BLaER1 (cell line): ENCODE measurements at regions not wholly inside any gene's neighbourhood (a gene's known extent, or its start where the extent isn't known, plus 50 kb on each side); places are given as distances from the start of the nearest gene placed in this dataset.

Source experiments
- H3K27ac ChIP-seq: shearing (Covaris generic); formaldehyde crosslinking; 2 replicates; pipeline ENCODE4 v1.8.1; 2022
- H3K27me3 ChIP-seq: shearing (Covaris generic); formaldehyde crosslinking; 2 replicates; pipeline ENCODE4 v1.8.1; 2022
- H3K36me3 ChIP-seq: shearing (Covaris generic); formaldehyde crosslinking; 2 replicates; pipeline ENCODE4 v1.8.1; 2022
- H3K4me1 ChIP-seq: shearing (Covaris generic); formaldehyde crosslinking; 2 replicates; pipeline ENCODE4 v1.8.1; 2022
- H3K4me2 ChIP-seq: shearing (Covaris generic); formaldehyde crosslinking; 2 replicates; pipeline ENCODE4 v1.8.1; 2022
- H3K4me3 ChIP-seq: shearing (Covaris generic); formaldehyde crosslinking; 2 replicates; pipeline ENCODE4 v1.8.1; 2022
- H3K9ac ChIP-seq: shearing (Covaris generic); formaldehyde crosslinking; 2 replicates; pipeline ENCODE4 v1.8.1; 2022
- H3K9me3 ChIP-seq: shearing (Covaris generic); formaldehyde crosslinking; 2 replicates; pipeline ENCODE4 v1.8.1; 2022
- H4K20me1 ChIP-seq: shearing (Covaris generic); formaldehyde crosslinking; 2 replicates; pipeline ENCODE4 v1.8.1; 2022
- Cebpa-rat ChIP-seq: shearing (Covaris generic); IDR thresholded peaks from 2 replicates; pipeline ENCODE4 v1.8.1; 2022

DNA sequence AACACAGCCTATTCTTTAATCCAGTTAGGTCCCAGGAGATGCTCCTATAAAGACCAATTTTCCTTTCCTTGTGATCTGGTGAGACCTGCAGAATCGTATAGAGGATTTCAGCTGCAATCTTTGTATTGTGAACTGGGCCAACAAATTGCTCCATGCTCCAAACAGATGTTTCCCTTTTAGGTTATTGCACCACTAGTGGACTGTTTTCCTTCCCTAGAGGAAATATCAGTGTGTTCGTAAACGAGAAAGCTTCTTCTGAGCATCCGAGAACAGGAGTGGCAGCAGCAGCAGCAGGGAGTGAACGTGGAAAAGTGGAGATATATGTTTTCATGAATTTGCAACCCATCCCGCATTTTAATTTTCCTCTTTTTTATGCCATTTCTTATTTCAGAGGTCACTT lies 344.1 kb upstream of the PDE3A start:
- no peaks in the 10 kb centered on the region for H3K4me1 ChIP-seq
- no peak for TF ChIP-seq Cebpa-rat
- H3K36me3 ChIP-seq, result no peaks in the 10 kb centered on the region
- H3K27ac ChIP-seq, result no peak overlapping the region
- H3K4me3 ChIP-seq, result no peak overlapping the region
- no peak overlapping the region for H3K9ac ChIP-seq
- no peak overlapping the region for H3K4me2 ChIP-seq
- H4K20me1 ChIP-seq, result no peaks in the 10 kb centered on the region
- H3K27me3 ChIP-seq, result no peaks in the 10 kb centered on the region
- H3K9me3 ChIP-seq, result no peaks in the 10 kb centered on the region

DNA sequence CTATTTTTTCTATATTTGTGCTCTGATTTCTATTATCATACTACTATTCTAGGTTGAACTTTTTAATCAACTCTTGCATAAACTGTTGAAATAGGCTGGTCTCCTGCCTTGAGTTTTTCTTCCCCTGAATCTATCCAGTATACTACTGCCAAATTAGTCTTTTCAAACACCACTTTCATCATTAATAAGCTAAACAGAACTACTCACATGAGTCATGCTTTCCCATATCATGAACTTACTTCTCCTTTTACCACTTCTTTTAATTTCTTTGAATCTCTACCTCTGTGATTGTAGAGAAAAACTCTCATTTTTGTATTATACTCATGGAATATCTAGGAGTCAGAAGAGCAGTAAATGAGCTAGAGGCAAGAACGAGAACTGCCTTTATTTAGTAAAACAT lies 340.3 kb upstream of the PDE3A start:
- H3K9ac ChIP-seq, result no peak overlapping the region
- TF ChIP-seq Cebpa-rat, result no peak
- no peak overlapping the region for H3K4me3 ChIP-seq
- H3K4me2 ChIP-seq, result no peak overlapping the region
- no peaks in the 10 kb centered on the region for H3K27me3 ChIP-seq
- no peak overlapping the region for H3K27ac ChIP-seq
- H4K20me1 ChIP-seq, result no peaks in the 10 kb centered on the region
- no peaks in the 10 kb centered on the region for H3K9me3 ChIP-seq
- no peaks in the 10 kb centered on the region for H3K4me1 ChIP-seq
- H3K36me3 ChIP-seq, result no peaks in the 10 kb centered on the region

DNA sequence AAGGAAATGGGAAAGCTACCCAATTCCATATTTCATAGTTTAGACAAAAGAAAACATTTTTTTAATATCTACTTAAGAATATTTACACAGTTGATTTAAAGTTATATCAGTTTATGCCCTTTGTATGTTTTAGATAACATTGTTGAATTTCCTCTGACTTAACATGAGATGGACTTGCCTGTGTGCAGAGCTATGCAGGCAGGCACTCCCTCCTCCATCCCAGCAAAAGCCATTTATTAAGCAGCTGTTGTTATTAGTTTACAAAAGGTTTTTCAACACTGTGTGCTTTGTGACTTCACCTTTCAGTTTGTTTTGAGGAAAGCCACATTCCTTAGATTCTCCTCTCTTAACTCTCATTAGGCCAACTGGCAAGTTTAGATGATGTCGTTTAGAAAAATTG lies 337.5 kb upstream of the PDE3A start:
- Histone ChIP-seq H3K4me1 (no peaks in the 10 kb centered on the region), H3K4me3 (no peak overlapping the region), H3K27me3 (no peaks in the 10 kb centered on the region), H3K27ac (no peak overlapping the region), H3K9me3 (no peaks in the 10 kb centered on the region), H3K9ac (no peak overlapping the region), H3K36me3 (no peaks in the 10 kb centered on the region), H4K20me1 (no peaks in the 10 kb centered on the region), H3K4me2 (no peak overlapping the region)
- TF ChIP-seq Cebpa-rat, result no peak

DNA sequence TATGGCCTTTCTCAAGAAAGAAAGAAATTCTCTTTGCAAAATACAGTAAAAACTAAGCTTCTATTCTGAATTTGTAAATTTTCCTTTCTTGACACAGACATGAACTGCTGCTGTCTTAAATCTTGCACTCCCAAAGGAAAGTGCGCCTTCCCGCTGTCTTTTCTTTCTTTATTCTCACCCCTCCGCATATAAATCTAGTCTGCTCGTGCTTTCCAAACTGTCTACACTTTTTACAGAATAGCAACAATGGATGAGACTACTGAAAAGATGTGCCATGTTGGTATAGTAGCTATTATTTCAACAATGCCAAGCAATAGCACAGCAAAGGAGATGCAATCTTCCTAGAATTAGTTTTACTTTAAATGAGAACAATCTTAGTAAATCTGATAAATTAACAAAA lies 328.8 kb upstream of the PDE3A start:
- no peak overlapping the region for H3K9ac ChIP-seq
- no peak for TF ChIP-seq Cebpa-rat
- H3K4me3 ChIP-seq, result no peak overlapping the region
- no peaks in the 10 kb centered on the region for H4K20me1 ChIP-seq
- H3K4me1 ChIP-seq, result no peaks in the 10 kb centered on the region
- no peaks in the 10 kb centered on the region for H3K27me3 ChIP-seq
- H3K36me3 ChIP-seq, result no peaks in the 10 kb centered on the region
- no peak overlapping the region for H3K27ac ChIP-seq
- no peak overlapping the region for H3K4me2 ChIP-seq
- H3K9me3 ChIP-seq, result no peaks in the 10 kb centered on the region

DNA sequence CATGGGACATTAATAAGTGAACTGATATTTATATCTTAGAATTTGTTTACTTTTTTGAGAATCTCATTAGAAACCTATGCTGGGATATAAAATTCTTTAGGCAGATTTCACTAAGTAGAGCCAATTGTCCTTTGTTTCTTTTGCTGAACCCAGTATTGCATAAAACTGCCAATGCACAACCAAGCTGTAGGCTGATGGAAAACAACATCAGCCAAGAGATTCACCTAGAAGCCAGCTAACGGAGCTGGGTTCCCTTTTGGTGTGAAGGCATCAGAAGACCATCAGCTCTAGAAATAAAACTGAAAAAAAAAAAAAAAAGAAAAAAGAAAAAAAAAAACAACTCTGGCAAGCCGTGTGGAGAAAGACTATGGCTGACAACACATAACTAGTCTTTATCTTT lies 328.2 kb upstream of the PDE3A start:
- Histone ChIP-seq H3K4me1 (no peaks in the 10 kb centered on the region), H4K20me1 (no peaks in the 10 kb centered on the region), H3K4me3 (no peak overlapping the region), H3K27me3 (no peaks in the 10 kb centered on the region), H3K36me3 (no peaks in the 10 kb centered on the region), H3K9me3 (no peaks in the 10 kb centered on the region), H3K4me2 (no peak overlapping the region), H3K27ac (no peak overlapping the region), H3K9ac (no peak overlapping the region)
- no peak for TF ChIP-seq Cebpa-rat

DNA sequence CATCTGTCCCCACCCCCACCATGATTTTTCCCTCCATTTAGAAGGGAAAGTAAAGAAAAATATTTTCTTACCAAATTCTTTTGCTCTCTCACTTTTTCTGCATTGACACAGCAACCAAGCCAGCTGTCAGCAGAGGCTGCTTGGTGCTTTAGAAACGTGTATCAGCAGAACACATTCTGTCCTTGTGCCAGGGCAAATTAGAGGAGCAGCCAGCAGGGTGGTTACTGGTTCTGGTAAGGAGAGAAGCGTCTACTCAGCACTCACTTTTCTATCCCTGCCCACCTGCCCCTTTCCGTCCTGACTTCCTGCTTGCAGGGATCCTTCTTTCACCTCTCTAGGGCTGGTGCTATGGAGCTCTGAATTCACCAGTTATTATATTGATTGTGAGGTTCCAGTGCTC lies 327.5 kb upstream of the PDE3A start:
- Histone ChIP-seq H3K4me3 (no peak overlapping the region), H3K9me3 (no peaks in the 10 kb centered on the region), H3K27me3 (no peaks in the 10 kb centered on the region), H3K4me2 (no peak overlapping the region), H3K27ac (no peak overlapping the region), H3K36me3 (no peaks in the 10 kb centered on the region), H3K4me1 (no peaks in the 10 kb centered on the region), H3K9ac (no peak overlapping the region), H4K20me1 (no peaks in the 10 kb centered on the region)
- no peak for TF ChIP-seq Cebpa-rat

DNA sequence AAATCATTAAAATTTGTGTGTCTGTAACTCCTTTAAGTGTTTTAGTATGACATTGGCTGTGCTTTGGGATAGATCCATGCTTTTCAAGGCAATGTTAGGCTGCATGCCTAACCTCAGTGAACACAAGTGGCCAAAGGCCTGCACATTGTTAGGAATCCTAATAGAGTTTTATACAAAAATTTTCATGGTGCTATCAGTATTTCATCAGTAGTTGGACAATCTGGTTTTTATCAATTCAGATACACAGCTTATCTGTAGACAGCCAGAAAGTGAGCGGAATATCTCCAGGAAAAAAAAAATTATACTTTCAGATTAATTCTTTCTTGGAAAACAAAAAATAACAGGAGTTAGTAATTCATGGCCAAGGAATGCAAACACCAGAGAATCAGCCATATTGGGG lies 324.0 kb upstream of the PDE3A start:
- Histone ChIP-seq H3K9me3 (no peaks in the 10 kb centered on the region), H3K9ac (no peak overlapping the region), H3K27ac (no peak overlapping the region), H3K4me3 (no peak overlapping the region), H3K27me3 (no peaks in the 10 kb centered on the region), H3K36me3 (no peaks in the 10 kb centered on the region), H4K20me1 (no peaks in the 10 kb centered on the region), H3K4me2 (no peak overlapping the region), H3K4me1 (no peaks in the 10 kb centered on the region)
- no peak for TF ChIP-seq Cebpa-rat

DNA sequence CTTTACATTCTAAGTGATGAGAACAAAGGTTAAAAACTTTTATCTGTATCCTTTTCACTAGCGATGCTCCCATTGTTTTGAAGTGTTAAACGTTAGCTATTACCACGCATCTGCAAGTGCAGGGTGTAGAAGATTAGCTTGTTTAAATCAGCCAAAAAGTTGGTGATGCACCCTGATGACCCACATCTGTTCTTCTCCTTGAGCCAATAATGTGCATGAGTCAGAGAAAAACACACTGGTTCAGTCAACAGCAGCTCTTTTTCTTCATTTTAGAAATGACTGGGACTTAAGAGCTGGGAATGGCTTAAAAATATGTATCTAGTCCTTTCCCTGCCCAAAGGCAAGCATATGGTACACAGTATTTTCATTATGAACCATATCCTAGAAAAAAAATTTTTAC lies 323.5 kb upstream of the PDE3A start:
- no peak overlapping the region for H3K4me2 ChIP-seq
- TF ChIP-seq Cebpa-rat, result no peak
- H3K9ac ChIP-seq, result no peak overlapping the region
- H3K4me1 ChIP-seq, result no peaks in the 10 kb centered on the region
- no peaks in the 10 kb centered on the region for H3K9me3 ChIP-seq
- H3K27me3 ChIP-seq, result no peaks in the 10 kb centered on the region
- H3K4me3 ChIP-seq, result no peak overlapping the region
- no peak overlapping the region for H3K27ac ChIP-seq
- no peaks in the 10 kb centered on the region for H3K36me3 ChIP-seq
- no peaks in the 10 kb centered on the region for H4K20me1 ChIP-seq

DNA sequence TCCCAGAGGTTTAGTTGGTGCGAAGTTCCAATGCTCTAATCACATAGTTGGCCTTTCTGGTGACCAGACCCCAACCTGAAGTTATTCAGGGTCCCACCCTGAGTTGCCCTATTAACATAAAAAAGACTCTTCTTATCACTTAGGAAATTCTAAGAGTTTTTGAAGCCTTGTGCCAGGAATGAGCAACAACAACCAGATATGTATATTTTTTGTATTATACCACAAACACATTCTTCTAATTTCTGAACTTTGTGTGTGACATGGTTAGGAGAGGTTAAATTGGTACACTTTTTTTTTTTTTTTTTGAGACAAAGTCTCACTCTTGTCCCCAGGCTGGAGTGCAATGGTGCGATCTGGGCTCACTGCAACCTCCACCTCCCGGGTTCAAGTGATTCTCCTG lies 320.4 kb upstream of the PDE3A start:
- no peaks in the 10 kb centered on the region for H3K9me3 ChIP-seq
- H3K4me1 ChIP-seq, result no peaks in the 10 kb centered on the region
- H3K36me3 ChIP-seq, result no peaks in the 10 kb centered on the region
- H3K4me3 ChIP-seq, result no peak overlapping the region
- no peak overlapping the region for H3K27ac ChIP-seq
- H3K27me3 ChIP-seq, result no peaks in the 10 kb centered on the region
- no peak overlapping the region for H3K9ac ChIP-seq
- H3K4me2 ChIP-seq, result no peak overlapping the region
- no peaks in the 10 kb centered on the region for H4K20me1 ChIP-seq
- no peak for TF ChIP-seq Cebpa-rat

DNA sequence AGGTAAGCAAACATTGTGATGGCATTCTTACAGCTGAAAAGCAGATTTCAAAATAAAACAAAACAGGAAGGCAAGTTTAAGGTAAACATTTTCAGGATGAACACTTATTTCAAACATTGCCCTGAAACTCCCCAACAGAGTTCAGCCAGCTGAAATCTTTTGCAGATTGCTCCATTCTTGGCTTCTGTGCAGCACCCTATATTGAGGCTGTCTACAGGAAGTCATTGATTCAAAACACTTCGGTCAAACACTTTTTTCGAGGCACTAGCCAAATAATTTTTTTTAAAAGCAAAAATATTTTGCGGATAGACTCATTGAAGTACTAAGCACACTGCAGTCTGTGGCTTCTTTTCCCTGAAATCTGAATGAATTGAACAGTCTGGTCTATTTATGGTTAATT lies 318.1 kb upstream of the PDE3A start:
- H3K9ac ChIP-seq, result no peak overlapping the region
- no peaks in the 10 kb centered on the region for H4K20me1 ChIP-seq
- no peak overlapping the region for H3K27ac ChIP-seq
- H3K9me3 ChIP-seq, result no peaks in the 10 kb centered on the region
- H3K36me3 ChIP-seq, result no peaks in the 10 kb centered on the region
- no peak overlapping the region for H3K4me2 ChIP-seq
- no peaks in the 10 kb centered on the region for H3K27me3 ChIP-seq
- H3K4me3 ChIP-seq, result no peak overlapping the region
- no peaks in the 10 kb centered on the region for H3K4me1 ChIP-seq
- no peak for TF ChIP-seq Cebpa-rat

DNA sequence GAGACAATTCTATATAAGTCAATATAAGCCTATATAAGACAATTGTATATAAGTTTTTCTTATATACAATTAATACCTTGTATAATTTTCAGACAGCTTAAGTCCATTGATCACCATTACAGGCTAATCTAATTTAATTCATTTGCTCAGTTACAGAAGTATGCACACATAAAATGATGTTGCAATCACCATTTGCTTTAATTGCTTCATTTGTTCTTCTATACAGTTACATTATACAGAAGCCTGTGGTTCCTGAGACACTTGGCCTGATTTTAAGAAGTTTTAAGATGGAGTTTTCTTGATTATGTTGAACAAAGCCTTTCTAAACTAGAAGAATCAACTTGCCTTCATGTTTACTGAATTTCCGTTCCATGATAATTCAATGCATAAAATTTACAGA lies 314.6 kb upstream of the PDE3A start:
- no peak overlapping the region for H3K27ac ChIP-seq
- no peaks in the 10 kb centered on the region for H3K9me3 ChIP-seq
- no peak for TF ChIP-seq Cebpa-rat

More for the DNA sequence above, 314.6 kb upstream of the PDE3A start:
- Histone ChIP-seq H3K4me2 (no peak overlapping the region), H3K4me3 (no peak overlapping the region), H3K27me3 (no peaks in the 10 kb centered on the region), H3K36me3 (no peaks in the 10 kb centered on the region), H4K20me1 (no peaks in the 10 kb centered on the region), H3K4me1 (no peaks in the 10 kb centered on the region), H3K9ac (no peak overlapping the region)
